ENCODE measurements at regions not wholly inside any gene's neighbourhood (a gene's known extent, or its start where the extent isn't known, plus 50 kb on each side); places are given as distances from the start of the nearest gene placed in this dataset.
"Not testable (repeated sequence)": the region's sequence is repeated elsewhere in the genome, so short reads cannot be mapped to it uniquely, and the experiment has no call there.

DNA sequence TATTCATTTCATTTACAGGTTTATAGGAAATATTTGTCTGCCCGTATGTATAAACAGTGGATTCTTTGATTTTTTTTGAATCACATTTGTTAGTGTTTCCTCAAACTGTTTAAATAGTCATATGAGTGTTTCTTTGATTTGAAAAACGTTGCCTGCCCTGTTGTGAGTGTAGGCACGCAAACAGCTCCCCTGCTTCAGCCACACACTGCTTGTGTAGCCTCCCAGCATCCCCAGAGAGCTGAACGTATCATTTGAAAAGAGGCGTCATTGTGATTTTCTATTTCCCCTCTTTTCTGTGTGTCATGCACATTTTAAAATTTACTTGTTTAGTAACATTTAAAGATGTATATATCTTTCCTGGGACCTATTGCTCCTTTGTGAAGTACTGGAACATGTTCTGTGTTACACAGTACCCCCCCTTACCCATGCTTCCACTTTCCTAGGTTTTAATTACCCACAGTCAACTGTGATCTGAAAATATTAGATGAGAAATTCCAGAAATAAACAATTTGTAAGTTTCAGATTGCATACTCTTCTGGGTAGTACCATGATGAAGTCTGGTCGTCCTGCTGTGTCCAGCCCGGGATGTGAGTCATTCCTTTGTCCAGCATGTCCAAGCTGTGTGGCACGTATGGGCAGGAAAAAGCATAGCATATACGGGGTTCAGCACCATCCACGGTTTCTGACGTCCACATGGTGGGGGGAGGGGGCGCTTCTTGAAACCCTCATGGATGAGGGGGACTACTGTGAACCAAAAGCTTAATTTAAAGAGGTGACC lies 78.7 kb downstream of the NPIPB11 start:
- DNase-seq, result not testable (repeated sequence)

GRCh38 chr16:29326164-29327125 lies 80.1 kb downstream of the NPIPB11 start:
- not testable (repeated sequence) for DNase-seq

DNA sequence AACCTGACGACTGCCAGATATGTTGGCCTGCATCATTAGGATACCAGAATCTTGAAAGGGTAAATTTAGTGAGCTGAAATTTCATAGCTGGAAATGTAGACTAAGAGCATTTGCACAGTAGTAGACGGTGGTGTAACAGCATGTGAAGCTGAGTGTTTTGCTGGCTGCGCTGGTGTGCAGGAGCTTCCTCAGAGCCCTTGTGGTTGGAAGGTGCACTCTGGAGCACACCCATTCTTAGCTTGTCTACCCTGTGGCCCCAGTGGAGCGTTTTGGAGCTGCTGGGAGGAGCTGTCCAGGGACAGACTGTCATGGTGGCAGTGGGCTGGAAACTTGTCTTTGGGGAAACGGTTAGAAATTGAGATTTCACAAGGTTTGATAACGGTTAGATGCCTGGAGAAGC lies 82.8 kb downstream of the NPIPB11 start:
- DNase-seq, result not testable (repeated sequence)

GRCh38 chr16:29321585-29321984 lies 84.9 kb downstream of the NPIPB11 start:
- DNase-seq, result no peak

- DNase-seq, result no peak
Observed at GRCh38 chr16:29321000-29321393, 85.5 kb downstream of the NPIPB11 start.

- DNase-seq, result no peak
Observed at GRCh38 chr16:29320274-29320999, 86.1 kb downstream of the NPIPB11 start.

DNA sequence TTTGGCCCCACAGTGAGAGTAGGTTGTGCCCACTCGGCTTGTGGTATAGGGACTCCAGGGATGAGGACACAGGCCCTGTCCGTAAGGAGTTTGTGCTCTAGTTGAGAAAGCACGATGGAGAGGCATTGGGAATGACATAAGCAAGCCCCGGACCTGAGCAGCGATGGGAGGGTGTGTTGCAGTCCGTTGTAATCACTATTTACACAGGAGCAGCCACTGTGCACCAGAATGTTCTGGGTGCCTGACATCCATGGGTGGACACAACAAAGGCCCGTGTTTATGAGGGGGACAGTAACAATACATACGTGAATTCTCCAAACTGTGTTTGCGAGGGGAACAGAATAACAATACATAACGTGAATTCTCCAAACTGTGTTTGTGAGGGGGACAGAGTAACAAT lies 86.8 kb downstream of the NPIPB11 start:
- no peak for DNase-seq

GRCh38 chr16:29318561-29318968 lies 87.9 kb downstream of the NPIPB11 start:
- DNase-seq, result peak; percentile 74

DNA sequence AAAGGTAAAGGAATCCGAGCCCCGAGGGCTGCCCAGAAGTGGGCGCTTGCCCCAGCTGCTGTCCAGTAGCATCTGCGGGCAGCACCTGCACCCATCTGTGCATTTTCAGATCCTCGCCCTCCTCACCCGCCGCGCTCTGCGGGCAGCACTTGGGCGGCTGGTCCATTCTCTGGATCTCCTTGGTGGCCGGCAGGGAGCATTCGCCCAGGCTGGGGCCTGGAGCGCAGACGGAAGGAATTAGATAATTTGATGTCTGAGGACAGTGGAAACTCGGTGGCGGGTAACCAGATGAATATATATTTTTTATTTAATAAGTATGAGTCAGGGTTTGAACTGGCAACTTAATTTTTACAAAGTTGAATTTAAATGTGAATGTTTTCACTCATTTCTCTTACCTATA lies 88.5 kb downstream of the NPIPB11 start:
- DNase-seq, result no peak

- DNase-seq, result no peak
Observed at GRCh38 chr16:29317269-29317668, 89.2 kb downstream of the NPIPB11 start.

DNA sequence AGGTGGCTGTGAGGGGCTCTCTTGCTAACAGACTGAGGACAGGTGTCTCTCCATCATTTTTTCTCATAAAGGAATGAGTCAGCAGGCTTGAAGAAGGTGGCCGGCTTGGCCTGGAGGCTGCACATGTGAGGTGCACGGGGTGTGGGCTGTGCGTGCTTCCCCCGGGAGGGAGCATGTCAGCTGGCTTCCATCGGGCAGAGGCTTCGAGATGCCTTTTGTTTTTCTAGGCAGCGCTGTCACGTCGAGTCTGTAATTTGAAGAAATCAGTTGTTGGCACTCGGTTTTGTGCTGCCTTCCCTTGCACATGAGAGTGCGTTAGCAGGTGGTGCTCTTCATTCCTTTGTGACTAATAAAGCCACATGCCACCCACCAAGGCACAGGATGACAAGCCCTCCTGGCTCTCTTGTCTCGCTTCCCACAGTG lies 89.7 kb downstream of the NPIPB11 start:
- DNase-seq, result no peak

- no peak for DNase-seq
Observed at GRCh38 chr16:29315916-29316517, 90.5 kb downstream of the NPIPB11 start.

GRCh38 chr16:29315046-29315445 lies 91.5 kb downstream of the NPIPB11 start:
- DNase-seq, result no peak

DNA sequence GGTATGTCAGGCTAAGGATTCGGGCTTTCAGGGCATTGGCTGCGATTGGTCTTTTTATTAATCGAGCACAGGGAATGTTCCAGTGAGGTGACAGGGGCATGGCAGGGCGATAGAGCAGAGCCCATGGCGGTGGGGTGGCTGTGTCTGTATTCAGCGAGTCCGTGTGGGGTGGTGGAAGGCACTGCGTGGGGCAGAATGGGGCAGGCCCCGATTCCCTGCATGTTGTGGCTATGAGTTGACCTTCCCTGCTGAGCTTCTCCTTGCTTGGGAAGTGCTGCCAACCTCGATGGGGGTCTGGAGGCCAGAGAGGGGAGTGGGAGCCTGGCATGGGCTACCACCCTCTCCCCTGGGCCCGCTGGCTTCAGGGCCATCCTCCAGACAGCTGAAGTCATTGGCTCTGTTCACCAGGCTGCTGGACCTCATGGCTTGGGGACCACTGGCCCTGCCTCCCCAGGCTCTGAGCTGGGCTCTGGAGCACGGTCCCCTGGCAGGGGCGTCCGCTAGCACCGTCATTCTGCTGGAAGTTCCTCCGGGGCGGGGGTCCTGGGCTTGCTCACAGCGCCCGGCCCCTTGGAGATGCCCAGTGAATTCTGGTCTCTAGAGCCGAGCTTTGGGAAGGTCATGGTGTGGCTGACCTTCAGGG lies 92.1 kb downstream of the NPIPB11 start:
- no peak for DNase-seq

- DNase-seq, result no peak
Observed at GRCh38 chr16:29313559-29314048, 92.9 kb downstream of the NPIPB11 start.

DNA sequence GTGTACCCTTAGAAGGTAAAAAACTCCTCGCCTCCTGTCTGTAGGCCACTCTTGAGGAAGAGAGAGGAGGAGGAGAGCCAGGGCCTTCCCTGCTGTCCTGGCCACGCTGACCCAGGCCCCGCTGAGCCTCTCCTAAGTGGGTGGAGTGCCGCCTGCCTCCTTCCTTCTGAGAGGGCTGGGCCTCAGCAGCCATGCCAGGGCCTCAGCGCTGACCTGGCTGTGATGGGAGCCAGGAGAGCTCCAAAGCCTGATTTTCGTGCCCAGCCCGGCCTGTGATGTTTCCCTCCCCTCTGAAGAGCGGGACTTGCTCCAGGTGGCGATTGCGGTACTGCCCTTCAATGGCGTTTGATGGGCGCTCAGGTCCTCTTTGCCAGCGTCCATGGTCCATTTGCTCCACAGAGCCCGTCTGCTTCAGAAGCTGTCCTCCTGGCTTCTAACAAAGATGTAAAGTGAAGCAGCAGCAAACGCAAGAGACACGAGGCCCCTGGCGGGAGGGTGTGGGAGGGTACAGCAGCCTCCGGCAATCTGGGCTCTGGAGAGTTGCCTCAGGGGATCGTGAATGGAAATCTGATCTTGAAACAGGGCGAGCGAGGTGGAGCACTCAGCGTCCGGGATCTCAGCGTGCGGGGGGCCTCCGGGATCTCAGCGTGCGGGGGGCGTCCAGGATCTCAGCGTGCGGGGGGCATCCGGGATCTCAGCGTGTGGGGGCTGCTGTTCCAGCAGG lies 93.5 kb downstream of the NPIPB11 start:
- DNase-seq, result no peak

DNA sequence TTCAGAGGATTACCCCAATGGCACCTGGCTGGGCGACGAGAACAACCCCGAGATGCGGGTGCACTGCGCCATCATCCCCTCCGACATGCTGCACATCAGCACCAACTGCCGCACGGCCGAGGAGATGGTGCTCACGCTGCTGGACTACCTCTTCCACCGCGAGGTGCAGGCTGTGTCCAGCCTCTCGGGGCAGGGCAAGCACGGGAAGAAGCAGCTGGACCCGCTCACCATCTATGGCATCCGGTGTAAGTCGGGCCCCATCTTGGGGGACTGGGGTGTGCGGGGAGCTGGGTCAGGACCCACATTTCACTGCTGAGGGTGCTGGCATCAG lies 94.2 kb downstream of the NPIPB11 start:
- DNase-seq, result not testable (repeated sequence)

GRCh38 chr16:29311461-29312344 lies 94.8 kb downstream of the NPIPB11 start:
- no peak for DNase-seq

- DNase-seq, result no peak
Observed at GRCh38 chr16:29310852-29311314, 95.6 kb downstream of the NPIPB11 start.

- DNase-seq, result not testable (repeated sequence)
Observed at GRCh38 chr16:29310243-29310642, 96.3 kb downstream of the NPIPB11 start.
